Mesothelial cell of epicardium (in vitro differentiated cells): ENCODE measurements at regions not wholly inside any gene's neighbourhood (a gene's known extent, or its start where the extent isn't known, plus 50 kb on each side); places are given as distances from the start of the nearest gene placed in this dataset.

Experiments
- DNase-seq, 2 experiments: peaks; one replicate each; pipeline ENCODE4 v3.0.0; 2021; ENCODE audit warnings: low spot score in 2 of 2; ENCODE audit not compliant: unreplicated experiment in 2 of 2
- H3K27ac Mint-ChIP-seq: 2 replicates; pipeline ENCODE4 v1.8.0; 2021; ENCODE audit warnings: mixed read lengths
- H3K27me3 Mint-ChIP-seq: 2 replicates; pipeline ENCODE4 v1.8.0; 2021; ENCODE audit warnings: low read depth, mixed read lengths
- H3K36me3 Mint-ChIP-seq: 2 replicates; pipeline ENCODE4 v1.8.0; 2021; ENCODE audit warnings: mixed read lengths
- H3K4me1 Mint-ChIP-seq: 2 replicates; pipeline ENCODE4 v1.8.0; 2021; ENCODE audit warnings: mixed read lengths
- H3K4me3 Mint-ChIP-seq: 2 replicates; pipeline ENCODE4 v1.8.0; 2021; ENCODE audit warnings: mild to moderate bottlenecking, moderate library complexity, mixed read lengths
- H3K9me3 Mint-ChIP-seq: 2 replicates; pipeline ENCODE4 v1.8.0; 2021; ENCODE audit warnings: mixed read lengths
- TF ChIP-seq, protein P1 (sequence below): fragments of 200-600 bp; sonication (generic); IDR thresholded peaks from one replicate; pipeline ENCODE4 v1.5.0; 2021; ENCODE audit warnings: antibody characterized with exemption; ENCODE audit not compliant: unreplicated experiment

DNA sequence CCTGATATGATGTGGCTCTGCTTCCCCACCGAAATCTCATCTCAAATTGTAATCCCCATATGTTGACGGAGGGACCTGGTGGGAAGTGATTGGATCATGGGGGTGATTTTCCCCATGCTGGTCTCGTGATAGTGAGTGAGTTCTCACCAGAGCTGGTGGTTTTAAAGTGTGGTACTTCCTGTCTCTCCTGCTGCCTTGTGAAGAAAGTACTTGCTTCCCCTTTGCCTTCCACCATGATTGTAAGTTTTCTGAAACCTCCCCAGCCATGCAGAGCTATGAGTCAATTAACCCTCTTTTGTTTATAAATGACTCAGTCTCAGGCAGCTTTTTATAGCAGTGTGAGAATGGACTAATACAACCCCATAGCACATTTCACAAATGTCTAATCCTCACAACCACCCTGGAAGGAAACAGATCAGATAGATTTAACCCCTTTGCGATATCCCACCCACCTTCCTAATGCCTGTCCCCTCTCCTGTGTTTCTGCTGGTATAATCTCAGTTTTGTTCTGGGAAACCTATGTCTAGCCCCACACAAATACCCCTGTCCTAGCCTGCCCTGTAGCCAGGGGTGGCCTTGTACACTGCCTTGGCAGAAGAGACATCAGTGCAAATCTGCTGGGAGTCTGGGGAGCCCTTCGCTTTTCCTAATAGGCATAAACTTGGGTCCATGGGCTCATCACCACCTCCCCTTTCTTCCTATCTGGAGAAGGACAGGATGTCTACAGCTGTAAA lies 157.0 kb upstream of the RAI14 start:
- DNase-seq, result no peak
- H3K36me3 Mint-ChIP-seq, result peaks cover 1% of the 10 kb centered on the region
- H3K27ac Mint-ChIP-seq, result peak overlapping the region; percentile 19
- H3K9me3 Mint-ChIP-seq, result no peaks in the 10 kb centered on the region
- no peak overlapping the region for H3K4me3 Mint-ChIP-seq
- TF ChIP-seq, protein P1, sequence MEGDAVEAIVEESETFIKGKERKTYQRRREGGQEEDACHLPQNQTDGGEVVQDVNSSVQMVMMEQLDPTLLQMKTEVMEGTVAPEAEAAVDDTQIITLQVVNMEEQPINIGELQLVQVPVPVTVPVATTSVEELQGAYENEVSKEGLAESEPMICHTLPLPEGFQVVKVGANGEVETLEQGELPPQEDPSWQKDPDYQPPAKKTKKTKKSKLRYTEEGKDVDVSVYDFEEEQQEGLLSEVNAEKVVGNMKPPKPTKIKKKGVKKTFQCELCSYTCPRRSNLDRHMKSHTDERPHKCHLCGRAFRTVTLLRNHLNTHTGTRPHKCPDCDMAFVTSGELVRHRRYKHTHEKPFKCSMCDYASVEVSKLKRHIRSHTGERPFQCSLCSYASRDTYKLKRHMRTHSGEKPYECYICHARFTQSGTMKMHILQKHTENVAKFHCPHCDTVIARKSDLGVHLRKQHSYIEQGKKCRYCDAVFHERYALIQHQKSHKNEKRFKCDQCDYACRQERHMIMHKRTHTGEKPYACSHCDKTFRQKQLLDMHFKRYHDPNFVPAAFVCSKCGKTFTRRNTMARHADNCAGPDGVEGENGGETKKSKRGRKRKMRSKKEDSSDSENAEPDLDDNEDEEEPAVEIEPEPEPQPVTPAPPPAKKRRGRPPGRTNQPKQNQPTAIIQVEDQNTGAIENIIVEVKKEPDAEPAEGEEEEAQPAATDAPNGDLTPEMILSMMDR, result no peak
- no peaks in the 10 kb centered on the region for H3K27me3 Mint-ChIP-seq
- peaks cover 71% of the 10 kb centered on the region for H3K4me1 Mint-ChIP-seq

DNA sequence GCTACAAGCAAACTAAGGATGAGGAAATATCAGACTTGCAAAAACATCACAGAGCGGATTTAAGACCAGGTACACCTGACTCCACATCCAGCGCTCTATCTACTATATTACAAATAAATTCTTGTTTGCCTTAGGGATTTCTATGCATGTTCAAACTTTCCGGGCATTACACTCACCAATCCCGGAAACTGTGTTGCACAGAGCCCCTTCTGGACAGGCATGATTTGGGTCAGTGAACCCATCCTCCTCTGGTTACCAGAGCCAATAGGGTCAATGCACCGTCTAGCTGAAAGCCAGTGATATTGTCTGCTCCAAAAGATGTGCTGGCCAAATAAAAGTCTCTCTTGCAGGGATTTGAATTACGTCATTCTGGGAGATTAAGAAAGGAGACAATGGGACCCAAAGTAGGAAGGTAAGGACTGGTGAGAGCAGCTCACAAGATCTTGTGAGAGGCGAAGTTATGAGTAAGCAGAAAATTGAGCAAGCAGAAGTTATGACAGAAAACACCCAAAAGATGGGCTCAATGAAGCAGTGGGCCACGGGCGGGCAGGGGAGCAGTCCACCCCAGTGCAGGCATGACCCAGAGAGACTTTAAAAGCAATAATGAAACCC lies 155.8 kb upstream of the RAI14 start:
- DNase-seq, result no peak
- TF ChIP-seq, protein P1, result no peak
- no peak overlapping the region for H3K27ac Mint-ChIP-seq
- peaks cover 8% of the 10 kb centered on the region for H3K9me3 Mint-ChIP-seq
- no peak overlapping the region for H3K4me3 Mint-ChIP-seq
- peaks cover 67% of the 10 kb centered on the region for H3K4me1 Mint-ChIP-seq
- no peaks in the 10 kb centered on the region for H3K27me3 Mint-ChIP-seq
- peaks cover 2% of the 10 kb centered on the region for H3K36me3 Mint-ChIP-seq

DNA sequence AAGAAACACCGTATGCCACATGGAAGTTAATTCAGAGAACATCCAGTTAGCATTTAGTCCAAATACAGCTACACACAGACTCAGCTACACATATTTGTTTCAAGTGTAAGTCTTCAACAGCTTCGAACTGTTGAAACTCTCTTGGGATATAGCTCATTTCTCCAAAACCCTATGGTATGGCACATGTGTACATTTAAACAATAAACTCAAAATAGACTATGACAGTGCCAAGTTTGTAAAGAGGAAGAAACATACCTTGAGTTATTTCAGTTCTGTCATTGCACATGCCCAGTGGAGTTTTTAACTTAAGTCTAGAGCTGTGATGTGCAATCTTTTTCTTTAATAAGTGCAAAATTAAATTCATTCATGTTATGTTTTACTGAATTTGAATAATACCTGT lies 155.1 kb upstream of the RAI14 start:
- peaks cover 61% of the 10 kb centered on the region for H3K4me1 Mint-ChIP-seq
- peaks cover 2% of the 10 kb centered on the region for H3K36me3 Mint-ChIP-seq
- no peaks in the 10 kb centered on the region for H3K27me3 Mint-ChIP-seq
- H3K27ac Mint-ChIP-seq, result no peak overlapping the region
- TF ChIP-seq, protein P1, result no peak
- peaks cover 14% of the 10 kb centered on the region for H3K9me3 Mint-ChIP-seq
- no peak overlapping the region for H3K4me3 Mint-ChIP-seq
- no peak for DNase-seq

DNA sequence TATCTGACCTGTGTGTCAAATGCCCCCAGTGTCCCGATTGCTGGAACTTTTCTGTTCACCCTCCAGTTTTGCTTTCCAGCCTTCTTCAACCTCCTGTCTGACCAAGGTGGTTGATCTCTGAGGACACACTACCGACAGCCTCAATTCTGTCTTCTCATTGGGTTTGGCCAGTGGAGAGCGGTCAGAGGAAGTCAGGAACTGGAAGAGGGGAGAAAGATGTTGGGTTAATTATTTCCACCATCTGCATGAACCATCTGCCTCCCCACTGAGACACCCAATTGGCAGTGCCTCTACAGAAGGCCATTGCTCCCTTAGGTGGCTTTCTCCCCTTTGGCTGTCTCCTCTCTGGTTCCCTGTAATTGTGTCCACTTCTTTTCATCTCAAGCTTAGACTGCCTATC lies 154.3 kb upstream of the RAI14 start:
- Mint-ChIP-seq H3K27me3 (no peaks in the 10 kb centered on the region), H3K4me3 (no peak overlapping the region), H3K9me3 (peaks cover 19% of the 10 kb centered on the region), H3K36me3 (peaks cover 3% of the 10 kb centered on the region), H3K27ac (no peak overlapping the region), H3K4me1 (peaks cover 52% of the 10 kb centered on the region)
- TF ChIP-seq, protein P1, result no peak
- no peak for DNase-seq

DNA sequence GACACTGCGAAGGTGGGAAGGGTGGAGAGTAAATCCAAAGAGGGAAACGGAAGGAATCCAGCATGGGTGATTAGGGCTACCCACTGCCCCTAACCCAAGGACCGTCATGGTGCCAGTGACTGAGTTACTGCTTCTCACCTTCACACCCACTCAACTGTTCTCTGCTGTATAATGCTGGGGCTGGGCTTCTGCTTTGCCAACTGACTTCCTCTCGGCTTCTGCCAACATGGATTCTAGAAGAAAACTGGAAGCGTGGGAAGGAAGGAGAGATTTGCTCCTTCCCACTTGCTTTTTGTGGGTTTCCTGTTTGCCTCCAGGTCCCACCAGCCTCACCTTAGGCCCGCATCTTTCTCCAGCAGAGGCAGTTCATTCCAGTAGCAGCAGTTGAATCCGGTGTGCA lies 153.5 kb upstream of the RAI14 start:
- peaks cover 19% of the 10 kb centered on the region for H3K9me3 Mint-ChIP-seq
- peak overlapping the region; percentile 95 for H3K27ac Mint-ChIP-seq
- TF ChIP-seq, protein P1, result no peak
- no peaks in the 10 kb centered on the region for H3K27me3 Mint-ChIP-seq
- H3K36me3 Mint-ChIP-seq, result peaks cover 3% of the 10 kb centered on the region
- peaks cover 46% of the 10 kb centered on the region for H3K4me1 Mint-ChIP-seq
- H3K4me3 Mint-ChIP-seq, result no peak overlapping the region
- no peak for DNase-seq
